HG02798 (cell line): ENCODE measurements at regions not wholly inside any gene's neighbourhood (a gene's known extent, or its start where the extent isn't known, plus 50 kb on each side); places are given as distances from the start of the nearest gene placed in this dataset.
"Not testable (repeated sequence)": the region's sequence is repeated elsewhere in the genome, so short reads cannot be mapped to it uniquely, and the experiment has no call there.

Experiments used
- ATAC-seq: cut with Tn5 transposase; IDR thresholded peaks from one replicate; pipeline ENCODE4 v1.9.1; 2021; ENCODE audit warnings: mild to moderate bottlenecking; ENCODE audit not compliant: unreplicated experiment, poor library complexity

DNA sequence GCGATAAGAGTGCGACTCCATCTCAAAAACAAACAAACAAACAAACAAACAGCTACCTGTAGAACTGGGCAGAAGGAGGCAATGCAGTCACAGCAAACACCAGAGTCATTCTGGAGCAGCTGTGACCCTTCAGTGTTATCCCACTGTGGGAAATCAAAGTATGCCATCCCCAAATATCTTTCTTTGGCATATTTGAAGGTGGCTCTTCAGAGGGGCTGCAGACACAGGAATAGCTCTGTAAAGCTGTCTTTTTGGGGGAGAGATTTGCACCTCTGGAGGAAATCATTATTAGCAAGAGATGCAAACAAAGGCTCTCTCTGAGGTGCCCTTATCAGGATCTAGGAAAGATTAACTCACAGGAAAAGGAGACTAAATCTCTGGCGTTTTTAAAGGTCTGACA is 98.5 kb upstream of the XPO1 start:
- no peak for ATAC-seq

DNA sequence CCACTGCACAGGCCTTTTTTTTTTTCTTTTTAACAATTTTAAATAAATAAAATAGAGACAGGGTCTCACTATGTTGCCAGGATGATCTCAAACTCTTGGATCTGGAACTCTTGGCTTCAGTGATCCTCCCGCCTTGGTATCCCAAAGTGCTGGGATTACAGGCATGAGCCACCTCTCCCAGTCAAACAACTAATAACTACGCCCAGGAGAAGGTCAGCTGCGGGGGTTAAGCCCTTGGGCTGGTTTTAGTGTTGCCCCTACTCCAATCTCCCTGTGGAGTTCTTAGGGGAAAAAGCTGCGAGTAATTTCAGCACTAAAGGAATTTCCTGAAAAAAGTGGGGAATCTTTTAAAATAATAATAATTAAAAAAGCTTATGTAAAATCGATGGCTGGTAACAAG is 96.4 kb upstream of the XPO1 start:
- ATAC-seq = no peak

DNA sequence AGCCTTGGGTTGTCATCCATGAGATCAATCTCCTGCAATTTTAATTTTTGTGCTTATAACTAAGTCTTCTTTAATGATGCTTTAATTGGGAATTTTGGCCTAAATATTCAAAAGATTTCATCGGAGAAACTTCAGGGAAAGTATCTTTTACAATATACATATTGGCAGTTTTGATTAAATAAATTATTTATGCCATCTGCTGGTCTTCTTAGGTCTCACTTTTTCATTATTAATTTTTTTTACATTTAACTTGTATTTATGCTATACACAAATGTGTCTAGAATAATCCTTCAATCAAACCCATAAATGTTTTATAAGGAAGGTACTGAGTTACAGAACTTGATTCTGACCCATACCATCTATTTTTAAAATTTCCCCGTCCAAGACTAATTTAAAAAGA is 95.1 kb upstream of the XPO1 start:
- ATAC-seq = no peak

DNA sequence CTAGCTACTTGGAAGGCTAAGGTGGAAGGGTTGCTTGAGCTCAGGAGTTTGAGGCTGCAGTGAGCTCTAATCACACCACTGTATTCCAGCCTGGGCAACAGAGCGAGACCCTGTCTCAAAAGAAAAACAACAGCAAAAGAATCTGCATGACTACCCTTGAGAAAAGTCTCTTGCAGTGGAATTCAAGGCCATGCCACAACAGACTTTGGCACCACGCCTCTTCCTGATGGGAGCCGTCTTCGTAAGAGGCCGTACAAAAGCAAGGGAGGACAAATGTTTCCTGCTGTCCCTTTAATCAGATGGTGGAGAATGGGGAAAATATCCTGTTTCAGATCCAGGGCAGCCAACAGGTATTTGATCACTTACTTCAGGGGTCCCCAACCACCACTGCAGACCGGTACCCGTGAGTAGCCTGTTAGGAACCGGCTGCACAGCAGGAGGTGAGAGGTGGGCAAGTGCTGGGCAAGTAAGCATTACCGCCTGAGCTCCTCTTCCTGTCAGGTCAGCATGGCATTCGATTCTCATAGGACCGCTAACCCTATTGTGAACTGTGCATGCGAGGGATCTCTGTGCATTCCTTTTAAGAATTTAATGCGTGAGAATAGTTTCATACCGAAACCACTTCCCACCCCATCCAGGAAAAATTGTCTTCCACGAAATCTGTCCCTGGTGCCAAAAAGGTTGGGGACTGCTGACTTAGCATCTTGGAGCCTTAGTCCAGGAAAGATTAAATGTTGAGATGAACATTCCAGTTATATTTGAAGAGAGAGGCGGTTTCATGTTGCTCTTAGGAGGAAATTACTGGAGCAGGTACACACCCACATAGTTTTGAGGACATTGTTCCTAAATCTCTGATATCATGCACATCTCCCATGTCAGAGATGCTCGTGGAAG is 94.4 kb upstream of the XPO1 start:
- no peak for ATAC-seq

DNA sequence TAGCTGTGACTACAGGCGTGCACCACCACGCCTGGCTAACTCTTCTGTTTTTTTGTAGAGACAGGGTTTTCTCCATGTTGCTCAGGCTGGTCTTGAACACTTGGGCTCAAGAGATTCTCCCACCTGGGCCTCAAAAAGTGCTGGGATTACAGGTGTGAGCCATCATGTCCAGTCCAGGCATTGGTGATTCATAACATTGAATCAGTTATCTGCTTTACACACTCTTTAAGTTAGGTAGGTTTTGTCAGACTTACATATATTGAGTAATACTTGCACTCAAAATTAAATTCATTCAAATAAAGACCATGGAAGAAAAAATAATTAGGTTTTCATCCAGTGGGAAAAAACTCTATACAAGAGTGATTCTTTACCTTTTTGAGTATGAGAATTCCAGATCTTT is 93.2 kb upstream of the XPO1 start:
- no peak for ATAC-seq

DNA sequence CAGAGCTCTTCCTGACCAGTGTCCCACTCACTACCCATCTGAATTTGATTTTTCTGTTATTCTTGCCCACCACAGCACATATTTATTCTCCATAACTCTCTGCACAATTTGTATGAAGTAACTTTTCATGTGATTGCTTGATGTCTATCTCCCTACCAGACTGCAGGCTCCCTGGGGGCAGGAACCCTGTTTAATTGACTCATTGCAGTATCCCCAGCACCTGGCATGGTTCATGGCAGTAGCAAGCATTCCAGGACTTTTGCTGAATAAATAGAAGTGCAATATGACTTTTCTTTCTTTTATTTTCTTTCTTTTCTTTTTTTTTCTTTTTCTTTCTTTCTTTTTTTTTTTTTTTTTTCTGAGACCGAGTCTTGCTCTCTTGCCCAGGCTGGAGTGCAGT is 88.7 kb upstream of the XPO1 start:
- no peak for ATAC-seq

DNA sequence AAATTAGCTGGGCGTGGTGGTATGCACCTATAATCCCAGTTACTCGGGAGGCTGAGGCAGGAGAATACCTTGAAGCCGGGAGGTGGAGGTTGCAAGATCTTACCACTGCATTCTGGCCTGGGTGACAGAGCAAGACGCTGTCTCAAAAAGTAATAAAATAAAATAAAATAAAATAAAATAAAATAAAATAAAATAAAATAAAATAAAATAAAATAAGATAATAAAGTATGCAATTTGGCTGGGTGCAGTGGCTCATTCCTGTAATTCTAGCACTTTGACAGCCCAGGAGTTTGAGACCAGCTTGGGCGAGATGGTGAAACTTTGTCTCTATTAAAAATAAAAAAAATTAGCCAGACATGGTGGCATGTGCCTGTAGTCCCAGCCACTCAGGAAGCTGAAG is 85.6 kb upstream of the XPO1 start:
- ATAC-seq = no peak

DNA sequence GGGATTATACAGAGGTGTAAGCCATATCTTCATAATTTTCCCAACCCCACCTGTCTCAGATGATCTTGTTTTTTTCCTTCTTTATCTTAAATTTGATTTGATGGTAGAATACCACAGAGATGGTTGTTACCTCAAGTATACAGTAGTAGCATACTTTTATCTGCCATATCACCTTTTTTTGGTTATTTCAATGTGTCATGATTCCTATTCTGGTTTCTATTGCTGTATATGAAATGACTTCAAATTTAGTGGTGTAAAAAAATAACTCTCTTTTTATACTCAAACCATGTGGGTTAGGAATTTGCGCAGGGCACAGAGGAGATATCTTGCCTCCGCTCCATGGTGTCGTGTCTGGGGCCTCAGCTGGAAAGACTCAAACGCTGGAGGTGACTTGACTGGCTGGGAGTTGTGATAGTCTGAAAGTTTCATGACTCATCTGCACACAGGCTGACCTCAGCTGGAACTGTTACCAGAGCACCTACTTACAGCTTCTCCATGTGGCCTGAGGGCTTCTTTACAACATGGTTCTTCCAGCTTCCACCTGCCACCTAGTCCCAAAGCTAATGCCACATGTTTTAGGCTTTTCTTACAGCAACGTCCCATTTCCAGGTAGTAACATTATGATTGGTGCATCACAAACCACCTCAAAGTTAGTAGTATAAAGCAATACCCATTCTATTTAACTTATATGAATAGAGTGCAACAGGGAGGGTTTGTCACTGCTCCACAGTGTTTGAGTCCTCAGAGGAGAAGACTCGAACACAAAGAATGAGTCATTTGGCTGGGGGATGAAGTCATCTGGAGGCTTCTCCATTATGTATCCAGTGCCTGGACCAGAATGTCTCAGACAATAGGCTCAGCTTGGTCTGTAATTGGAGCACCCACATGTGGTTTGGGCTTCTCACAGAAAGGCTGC is 82.3 kb upstream of the XPO1 start:
- ATAC-seq = no peak

DNA sequence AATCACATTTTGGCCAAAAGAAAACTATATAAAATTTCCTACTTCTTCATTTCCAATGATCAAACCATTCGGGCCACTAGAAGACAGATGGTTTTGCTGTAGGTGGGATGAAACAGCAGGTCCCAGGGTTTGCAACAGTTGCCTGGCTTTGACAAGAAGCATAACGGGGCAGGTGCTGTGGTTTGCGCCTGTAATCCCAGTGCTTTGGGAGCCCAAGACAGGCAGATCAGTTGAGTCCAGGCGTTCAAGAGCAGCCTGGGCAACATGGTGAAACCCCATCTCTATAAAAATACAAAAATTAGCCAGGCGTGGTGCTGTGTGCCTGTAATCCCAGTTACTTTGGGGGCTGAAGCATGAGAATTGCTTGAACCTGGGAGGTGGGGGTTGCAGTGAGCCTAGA is 81.4 kb upstream of the XPO1 start:
- ATAC-seq = no peak

DNA sequence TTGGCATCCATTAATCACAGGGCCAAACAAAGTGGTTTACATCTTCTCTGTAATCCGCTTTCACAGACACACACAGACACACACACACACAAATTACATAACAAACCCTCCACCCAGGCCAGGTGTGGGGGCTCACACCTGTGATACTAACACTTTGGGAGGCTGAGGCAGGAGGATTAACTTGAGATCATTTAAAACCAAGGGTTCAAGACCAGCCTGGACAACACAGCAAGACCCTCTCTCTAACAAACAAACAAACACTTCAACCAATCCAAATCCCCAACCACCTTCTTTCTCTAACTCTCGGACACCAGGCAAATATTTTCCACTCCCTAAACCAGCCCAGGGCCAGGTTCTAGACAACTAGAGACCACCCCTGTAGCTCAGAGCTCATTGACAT is 79.5 kb upstream of the XPO1 start:
- ATAC-seq = no peak

DNA sequence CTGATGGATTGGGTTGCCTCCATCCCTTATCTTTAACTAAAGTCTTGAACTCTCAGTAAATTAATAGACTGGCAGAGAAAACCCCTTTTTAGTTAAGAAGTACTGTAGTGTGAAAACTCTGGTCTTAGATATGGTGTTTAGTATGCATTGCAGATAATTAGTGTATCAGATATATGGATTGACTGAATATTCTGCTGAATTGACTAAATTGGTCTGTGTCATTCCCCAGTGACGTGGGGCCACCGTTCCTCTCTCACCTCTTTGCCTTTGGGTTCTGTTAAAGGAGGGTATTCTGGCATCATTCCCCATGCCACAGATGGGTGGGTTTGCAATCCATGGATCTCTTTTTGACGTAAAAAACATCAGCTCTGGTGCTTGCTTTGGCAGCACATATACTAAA is 67.1 kb upstream of the XPO1 start:
- no peak for ATAC-seq

DNA sequence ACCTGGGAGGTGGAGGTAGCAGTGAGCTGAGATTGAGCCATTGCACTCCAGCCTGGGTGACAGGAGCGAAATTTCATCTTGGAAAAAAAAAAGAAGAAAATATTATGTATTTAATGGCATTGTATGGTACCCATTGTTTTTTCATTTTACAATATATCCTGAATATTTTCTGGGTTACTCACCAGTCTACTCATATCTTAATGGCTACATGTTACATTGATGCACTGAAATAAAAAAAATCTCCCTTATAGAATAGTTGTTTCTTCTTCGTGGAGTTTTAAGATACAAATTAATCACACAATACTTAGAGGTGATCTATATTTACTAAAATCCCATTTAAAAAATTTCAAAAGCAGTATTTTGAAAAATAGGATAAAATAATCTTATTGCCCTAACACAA is 66.3 kb upstream of the XPO1 start:
- no peak for ATAC-seq

DNA sequence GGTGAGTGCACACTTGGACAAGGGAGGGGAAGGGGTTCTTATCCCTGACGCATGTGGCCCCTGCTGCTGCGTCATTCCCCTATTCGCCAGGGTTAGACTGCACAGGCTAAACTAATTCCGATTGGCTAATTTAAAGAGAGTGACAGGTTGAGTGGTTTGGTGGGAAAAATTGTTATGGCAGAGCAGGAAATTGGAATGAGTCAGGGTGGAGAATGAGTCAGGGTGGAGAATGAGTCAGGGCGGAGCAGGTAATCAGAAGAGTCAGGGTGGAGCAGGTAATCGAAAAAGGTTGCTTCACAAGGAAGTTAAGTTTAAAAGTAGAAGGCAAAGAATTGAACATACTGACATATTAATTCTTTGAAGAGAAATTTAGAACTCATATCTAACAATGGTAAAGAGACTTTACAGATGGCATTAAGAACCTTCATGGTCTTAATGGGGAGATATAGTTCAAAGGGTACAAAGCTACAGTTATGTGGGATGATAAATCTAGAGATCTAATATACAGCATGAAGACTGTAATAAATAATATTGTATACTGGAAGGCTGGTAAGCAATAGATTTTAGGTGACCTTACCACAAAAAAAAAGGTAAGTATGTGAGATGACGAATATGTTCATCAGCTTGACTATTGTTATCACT is 60.5 kb upstream of the XPO1 start:
- ATAC-seq = not testable (repeated sequence)

DNA sequence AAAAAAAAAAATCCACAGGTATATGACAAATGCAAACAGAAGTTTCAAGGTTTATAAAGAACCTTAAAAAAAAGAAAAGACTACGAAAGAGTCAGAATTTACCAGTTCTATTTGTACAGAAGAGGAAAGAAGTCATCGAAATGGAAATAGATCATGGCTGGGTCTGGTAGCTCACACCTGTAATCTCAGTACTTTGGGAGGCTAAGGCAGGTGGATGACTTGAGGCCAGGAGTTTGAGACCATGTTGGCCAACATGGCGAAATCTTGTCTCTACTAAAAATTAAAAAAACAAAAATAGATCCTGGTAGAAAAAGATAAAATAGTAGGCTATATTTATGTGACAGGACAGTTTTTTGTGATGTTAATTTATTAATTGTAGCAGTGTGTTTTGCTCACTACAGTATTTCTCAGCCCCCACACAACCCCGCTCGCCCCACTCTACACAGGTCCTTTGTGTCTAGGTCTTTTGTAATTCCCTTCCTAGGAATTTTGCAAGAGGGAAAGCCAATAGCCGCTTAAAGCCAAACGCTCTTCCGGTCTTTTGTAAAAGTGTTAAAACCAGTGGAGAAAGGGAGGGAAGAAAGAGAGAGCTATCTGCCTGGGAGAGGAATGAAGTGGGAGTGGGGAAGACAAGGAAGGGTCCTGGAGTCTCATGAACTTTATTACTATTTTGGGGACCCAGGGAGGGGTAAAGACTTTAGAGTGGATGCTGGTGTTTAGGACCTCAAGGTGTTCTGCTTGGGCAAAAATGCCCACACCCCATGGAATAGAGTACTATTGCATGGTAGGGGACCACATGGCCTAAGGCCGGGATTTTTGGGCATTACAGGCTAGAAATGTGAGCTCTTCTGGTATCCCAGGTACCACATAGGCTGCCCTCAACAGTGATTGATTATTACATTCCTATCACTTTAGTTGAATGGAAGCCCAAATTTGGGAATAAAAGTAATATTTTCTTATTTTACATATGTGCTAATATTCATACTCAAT is 59.4 kb upstream of the XPO1 start:
- no peak for ATAC-seq

DNA sequence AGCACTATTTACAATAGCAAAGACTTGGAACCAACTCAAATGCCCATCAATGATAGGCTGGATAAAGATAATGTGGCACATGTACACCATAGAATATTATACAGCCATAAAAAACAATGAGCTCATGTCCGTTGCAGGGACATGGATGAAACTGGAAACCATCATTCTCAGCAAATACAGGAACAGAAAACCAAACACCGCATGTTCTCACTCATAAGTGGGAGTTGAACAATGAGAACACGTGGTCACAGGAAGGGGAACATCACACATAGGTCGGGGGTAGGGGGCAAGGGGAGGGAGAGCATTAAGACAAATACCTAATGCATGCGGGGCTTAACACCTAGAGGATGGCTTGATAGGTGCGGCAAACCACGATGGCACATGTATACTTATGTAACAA is 56.0 kb upstream of the XPO1 start:
- ATAC-seq = not testable (repeated sequence)

DNA sequence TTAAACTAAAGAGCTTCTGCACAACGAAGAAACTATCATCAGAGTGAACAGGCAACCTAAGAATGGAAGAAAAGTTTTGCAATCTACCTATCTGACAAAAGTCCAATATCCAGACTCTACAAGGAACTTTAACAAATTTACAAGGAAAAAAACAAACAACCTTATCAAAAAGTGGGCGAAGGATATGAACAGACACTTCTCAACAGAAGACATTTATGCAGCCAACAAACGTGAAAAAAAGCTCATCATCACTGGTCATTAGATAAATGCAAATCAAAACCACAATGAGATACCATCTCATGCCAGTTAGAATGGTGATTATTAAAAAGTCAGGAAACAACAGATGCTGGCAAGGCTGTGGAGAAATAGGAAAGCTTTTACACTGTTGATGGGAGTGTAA is 55.5 kb upstream of the XPO1 start:
- ATAC-seq = not testable (repeated sequence)

DNA sequence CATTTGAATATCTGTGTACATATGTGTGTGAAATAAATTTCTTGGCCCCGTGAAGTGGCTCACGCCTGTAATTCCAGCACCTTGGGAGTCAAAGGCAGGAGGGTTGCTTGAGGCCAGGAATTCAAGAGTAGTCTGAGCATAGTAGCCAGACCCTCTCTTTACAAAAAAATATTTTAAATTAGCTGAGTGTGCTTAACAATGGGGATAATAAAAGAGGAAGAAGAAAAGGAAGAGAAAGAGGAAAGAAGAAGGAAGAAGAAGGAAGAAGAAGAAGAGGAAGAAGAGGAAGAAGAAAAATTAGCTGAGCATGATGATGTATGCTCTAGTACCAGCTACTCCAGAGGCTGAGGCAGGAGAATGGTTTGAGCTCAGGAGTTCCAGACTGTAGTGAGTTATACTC is 52.1 kb upstream of the XPO1 start:
- no peak for ATAC-seq

DNA sequence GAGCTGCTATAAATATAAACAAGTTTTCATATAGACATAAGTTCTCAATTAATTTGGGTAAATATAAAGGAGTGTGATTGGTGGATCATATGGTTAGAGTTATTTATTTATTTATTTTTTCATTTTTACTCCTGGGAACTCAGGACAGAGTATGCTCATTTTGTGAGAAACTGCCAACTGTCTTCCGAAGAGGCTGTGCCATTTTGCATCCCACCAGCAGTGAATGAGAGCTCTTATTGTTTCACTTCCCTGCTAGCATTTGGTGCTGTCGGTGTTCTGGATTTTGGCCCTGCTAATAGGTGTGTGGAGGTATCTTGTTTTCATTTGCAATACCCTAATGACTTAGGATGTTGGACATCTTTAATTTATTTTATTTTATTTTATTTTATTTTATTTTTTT is 50.4 kb upstream of the XPO1 start:
- ATAC-seq = no peak
